Nephron progenitor cell (in vitro differentiated cells): ENCODE measurements at regions not wholly inside any gene's neighbourhood (a gene's known extent, or its start where the extent isn't known, plus 50 kb on each side); places are given as distances from the start of the nearest gene placed in this dataset.
"Not testable (repeated sequence)": the region's sequence is repeated elsewhere in the genome, so short reads cannot be mapped to it uniquely, and the experiment has no call there.

Source experiments
- DNase-seq: peaks from one replicate; pipeline ENCODE4 v3.0.0; 2021
- H3K27ac Mint-ChIP-seq: 2 replicates; pipeline ENCODE4 v1.8.0; 2021; ENCODE audit warnings: mild to moderate bottlenecking, moderate library complexity, mixed read lengths
- H3K27me3 Mint-ChIP-seq: 2 replicates; pipeline ENCODE4 v1.8.0; 2021; ENCODE audit warnings: mild to moderate bottlenecking, low read depth, mixed read lengths; ENCODE audit not compliant: poor library complexity
- H3K36me3 Mint-ChIP-seq: 2 replicates; pipeline ENCODE4 v1.8.0; 2021; ENCODE audit warnings: low read depth, mixed read lengths
- H3K4me1 Mint-ChIP-seq: 2 replicates; pipeline ENCODE4 v1.8.0; 2021; ENCODE audit warnings: mixed read lengths
- H3K4me3 Mint-ChIP-seq: 2 replicates; pipeline ENCODE4 v1.8.0; 2021; ENCODE audit warnings: mild to moderate bottlenecking, moderate library complexity, mixed read lengths
- H3K9me3 Mint-ChIP-seq: 2 replicates; pipeline ENCODE4 v1.8.0; 2021; ENCODE audit warnings: mild to moderate bottlenecking, moderate library complexity, mixed read lengths
- CTCF ChIP-seq: fragments of 200-600 bp; sonication (generic); IDR thresholded peaks from 2 replicates; pipeline ENCODE4 v1.5.0; 2021; ENCODE audit warnings: antibody characterized with exemption

- H3K27me3 Mint-ChIP-seq, result peaks cover 11% of the 10 kb centered on the region
- no peak overlapping the region for H3K4me3 Mint-ChIP-seq
- DNase-seq, result no peak
- H3K36me3 Mint-ChIP-seq, result no peaks in the 10 kb centered on the region
- no peaks in the 10 kb centered on the region for H3K4me1 Mint-ChIP-seq
- H3K9me3 Mint-ChIP-seq, result peaks cover 10% of the 10 kb centered on the region
- H3K27ac Mint-ChIP-seq, result no peak overlapping the region
- TF ChIP-seq CTCF, result no peak
These were observed 433.4 kb downstream of the BRD1 start for GRCh38 chr22:49394116-49394785.

GRCh38 chr22:49393526-49393925 is 434.1 kb downstream of the BRD1 start:
- no peak overlapping the region for H3K4me3 Mint-ChIP-seq
- no peak for DNase-seq
- peaks cover 9% of the 10 kb centered on the region for H3K27me3 Mint-ChIP-seq

GRCh38 chr22:49392841-49393510 is 434.7 kb downstream of the BRD1 start:
- Mint-ChIP-seq H3K36me3 (no peaks in the 10 kb centered on the region), H3K27ac (no peak overlapping the region)

More at GRCh38 chr22:49393526-49393925, 434.1 kb downstream of the BRD1 start:
- Mint-ChIP-seq H3K36me3 (no peaks in the 10 kb centered on the region), H3K9me3 (peaks cover 10% of the 10 kb centered on the region), H3K4me1 (no peaks in the 10 kb centered on the region), H3K27ac (no peak overlapping the region)
- no peak for TF ChIP-seq CTCF

GRCh38 chr22:49392247-49392646 is 435.4 kb downstream of the BRD1 start:
- Mint-ChIP-seq H3K4me3 (no peak overlapping the region), H3K27ac (no peak overlapping the region), H3K27me3 (peaks cover 6% of the 10 kb centered on the region), H3K9me3 (peaks cover 10% of the 10 kb centered on the region), H3K4me1 (no peaks in the 10 kb centered on the region), H3K36me3 (no peaks in the 10 kb centered on the region)
- TF ChIP-seq CTCF, result no peak
- DNase-seq, result no peak

More at GRCh38 chr22:49392841-49393510, 434.7 kb downstream of the BRD1 start:
- H3K27me3 Mint-ChIP-seq, result peaks cover 6% of the 10 kb centered on the region
- no peak for TF ChIP-seq CTCF
- DNase-seq, result no peak
- no peak overlapping the region for H3K4me3 Mint-ChIP-seq
- peaks cover 10% of the 10 kb centered on the region for H3K9me3 Mint-ChIP-seq
- no peaks in the 10 kb centered on the region for H3K4me1 Mint-ChIP-seq

GRCh38 chr22:49391436-49391835 is 436.2 kb downstream of the BRD1 start:
- no peak overlapping the region for H3K27ac Mint-ChIP-seq
- peaks cover 10% of the 10 kb centered on the region for H3K9me3 Mint-ChIP-seq
- H3K4me1 Mint-ChIP-seq, result no peaks in the 10 kb centered on the region
- H3K36me3 Mint-ChIP-seq, result no peaks in the 10 kb centered on the region
- no peak for DNase-seq
- no peak for TF ChIP-seq CTCF
- no peak overlapping the region for H3K4me3 Mint-ChIP-seq
- peaks cover 6% of the 10 kb centered on the region for H3K27me3 Mint-ChIP-seq

GRCh38 chr22:49390954-49391353 is 436.7 kb downstream of the BRD1 start:
- Mint-ChIP-seq H3K36me3 (no peaks in the 10 kb centered on the region), H3K27ac (no peak overlapping the region), H3K4me1 (no peaks in the 10 kb centered on the region), H3K27me3 (peaks cover 6% of the 10 kb centered on the region), H3K4me3 (no peak overlapping the region), H3K9me3 (peaks cover 10% of the 10 kb centered on the region)
- no peak for TF ChIP-seq CTCF
- DNase-seq, result no peak

GRCh38 chr22:49383909-49384308 is 443.8 kb downstream of the BRD1 start:
- not testable (repeated sequence) for H3K4me1 Mint-ChIP-seq, H3K9me3 Mint-ChIP-seq, H3K27ac Mint-ChIP-seq, H3K4me3 Mint-ChIP-seq, DNase-seq, H3K36me3 Mint-ChIP-seq
- peaks cover 25% of the 10 kb centered on the region for H3K27me3 Mint-ChIP-seq
